ENCODE measurements at regions not wholly inside any gene's neighbourhood (a gene's known extent, or its start where the extent isn't known, plus 50 kb on each side); places are given as distances from the start of the nearest gene placed in this dataset.

GRCh38 chr6:95384988-95385387, 192.3 kb upstream of the MANEA start:
- TF ChIP-seq CTCF (IDR thresholded peaks at IDR 0.05; ENCODE audit: insufficient read depth, low read length), result no peak
- TF ChIP-seq POLR2AphosphoS5 (IDR thresholded peaks at IDR 0.05; ENCODE audit: low read depth), result no peak
- TF ChIP-seq, protein P1, sequence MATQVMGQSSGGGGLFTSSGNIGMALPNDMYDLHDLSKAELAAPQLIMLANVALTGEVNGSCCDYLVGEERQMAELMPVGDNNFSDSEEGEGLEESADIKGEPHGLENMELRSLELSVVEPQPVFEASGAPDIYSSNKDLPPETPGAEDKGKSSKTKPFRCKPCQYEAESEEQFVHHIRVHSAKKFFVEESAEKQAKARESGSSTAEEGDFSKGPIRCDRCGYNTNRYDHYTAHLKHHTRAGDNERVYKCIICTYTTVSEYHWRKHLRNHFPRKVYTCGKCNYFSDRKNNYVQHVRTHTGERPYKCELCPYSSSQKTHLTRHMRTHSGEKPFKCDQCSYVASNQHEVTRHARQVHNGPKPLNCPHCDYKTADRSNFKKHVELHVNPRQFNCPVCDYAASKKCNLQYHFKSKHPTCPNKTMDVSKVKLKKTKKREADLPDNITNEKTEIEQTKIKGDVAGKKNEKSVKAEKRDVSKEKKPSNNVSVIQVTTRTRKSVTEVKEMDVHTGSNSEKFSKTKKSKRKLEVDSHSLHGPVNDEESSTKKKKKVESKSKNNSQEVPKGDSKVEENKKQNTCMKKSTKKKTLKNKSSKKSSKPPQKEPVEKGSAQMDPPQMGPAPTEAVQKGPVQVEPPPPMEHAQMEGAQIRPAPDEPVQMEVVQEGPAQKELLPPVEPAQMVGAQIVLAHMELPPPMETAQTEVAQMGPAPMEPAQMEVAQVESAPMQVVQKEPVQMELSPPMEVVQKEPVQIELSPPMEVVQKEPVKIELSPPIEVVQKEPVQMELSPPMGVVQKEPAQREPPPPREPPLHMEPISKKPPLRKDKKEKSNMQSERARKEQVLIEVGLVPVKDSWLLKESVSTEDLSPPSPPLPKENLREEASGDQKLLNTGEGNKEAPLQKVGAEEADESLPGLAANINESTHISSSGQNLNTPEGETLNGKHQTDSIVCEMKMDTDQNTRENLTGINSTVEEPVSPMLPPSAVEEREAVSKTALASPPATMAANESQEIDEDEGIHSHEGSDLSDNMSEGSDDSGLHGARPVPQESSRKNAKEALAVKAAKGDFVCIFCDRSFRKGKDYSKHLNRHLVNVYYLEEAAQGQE (IDR thresholded peaks at IDR 0.05; ENCODE audit: insufficient replicate concordance, low read depth), result no peak
- no peak for TF ChIP-seq SPI1 (IDR thresholded peaks at IDR 0.05; ENCODE audit: borderline replicate concordance, low read depth)
- TF ChIP-seq GABPA (IDR thresholded peaks at IDR 0.05; ENCODE audit: low read depth), result no peak
